Gastrocnemius medialis (tissue), 4 donors: ENCODE measurements at regions not wholly inside any gene's neighbourhood (a gene's known extent, or its start where the extent isn't known, plus 50 kb on each side); places are given as distances from the start of the nearest gene placed in this dataset.

Source experiments
- CTCF ChIP-seq, 5 experiments: fragments of 450-650 bp in 3 of 5; fragments of 200-600 bp in 2 of 5; sonication (generic) in 2 of 5; IDR thresholded peaks in 4 of 5; conservative IDR thresholded peaks in 1 of 5; 1 replicate in 4 of 5; 2 replicates in 1 of 5; pipeline ENCODE4 v1.5.1; 2016 to 2019; ENCODE audit warnings: antibody characterized with exemption in 5 of 5, mild to moderate bottlenecking in 3 of 5, moderate library complexity in 3 of 5
- POLR2A ChIP-seq, 2 donors: fragments of 450-650 bp; IDR thresholded peaks; one replicate each; pipeline ENCODE4 v1.6.1; 2017; ENCODE audit warnings: antibody characterized with exemption in 2 of 2, mild to moderate bottlenecking in 2 of 2, moderate library complexity in 2 of 2

- TF ChIP-seq CTCF (IDR thresholded peaks at IDR 0.05 in 4 of 5, conservative IDR thresholded peaks at IDR 0.05 in 1 of 5) (no peak), POLR2A (IDR thresholded peaks at IDR 0.05) (no peak)
Observed at GRCh38 chr4:55005910-55006309, 119.5 kb downstream of the KDR start.
